RWPE2 (cell line): ENCODE measurements at regions not wholly inside any gene's neighbourhood (a gene's known extent, or its start where the extent isn't known, plus 50 kb on each side); places are given as distances from the start of the nearest gene placed in this dataset.
"Not testable (repeated sequence)": the region's sequence is repeated elsewhere in the genome, so short reads cannot be mapped to it uniquely, and the experiment has no call there.

Experiments
- ATAC-seq: fragments of 200-7000 bp; cut with Tn5 transposase; 3 replicates; pipeline ENCODE4 v1.9.1; 2021; ENCODE audit warnings: low read depth
- DNase-seq: peaks from one replicate; pipeline ENCODE4 v3.0.0-alpha.2; 2020; ENCODE audit warnings: low spot score
- H3K27ac ChIP-seq: fragments of 450-650 bp; 2 replicates; pipeline ENCODE4 v1.5.1; 2017; ENCODE audit warnings: mild to moderate bottlenecking; ENCODE audit not compliant: poor library complexity, severe bottlenecking
- H3K27me3 ChIP-seq: fragments of 250-450 bp; sonication (Bioruptor Pico); 2 replicates; pipeline ENCODE4 v1.5.1; 2021; ENCODE audit warnings: mild to moderate bottlenecking, moderate library complexity; ENCODE audit not compliant: insufficient read depth, poor library complexity, severe bottlenecking
- H3K36me3 ChIP-seq: fragments of 250-450 bp; sonication (Bioruptor Pico); 2 replicates; pipeline ENCODE4 v1.5.1; 2020; ENCODE audit warnings: low read depth, mild to moderate bottlenecking, moderate library complexity
- H3K4me1 ChIP-seq: fragments of 250-450 bp; sonication (Bioruptor Pico); 2 replicates; pipeline ENCODE4 v1.5.1; 2021; ENCODE audit warnings: mild to moderate bottlenecking, moderate library complexity; ENCODE audit not compliant: insufficient read depth, poor library complexity, severe bottlenecking
- H3K4me3 ChIP-seq: fragments of 250-450 bp; sonication (Bioruptor Pico); 2 replicates; pipeline ENCODE4 v1.5.1; 2021; ENCODE audit warnings: mild to moderate bottlenecking, moderate library complexity; ENCODE audit not compliant: severe bottlenecking
- H3K9me3 ChIP-seq: fragments of 250-450 bp; sonication (Bioruptor Pico); 2 replicates; pipeline ENCODE4 v1.5.1; 2021; ENCODE audit warnings: mild to moderate bottlenecking, moderate library complexity; ENCODE audit not compliant: severe bottlenecking
- TF ChIP-seq, protein P1 (sequence below): fragments of 450-650 bp; IDR thresholded peaks from one replicate; pipeline ENCODE4 v1.5.1; 2017; ENCODE audit warnings: mild to moderate bottlenecking, moderate library complexity; ENCODE audit not compliant: poor library complexity, severe bottlenecking

DNA sequence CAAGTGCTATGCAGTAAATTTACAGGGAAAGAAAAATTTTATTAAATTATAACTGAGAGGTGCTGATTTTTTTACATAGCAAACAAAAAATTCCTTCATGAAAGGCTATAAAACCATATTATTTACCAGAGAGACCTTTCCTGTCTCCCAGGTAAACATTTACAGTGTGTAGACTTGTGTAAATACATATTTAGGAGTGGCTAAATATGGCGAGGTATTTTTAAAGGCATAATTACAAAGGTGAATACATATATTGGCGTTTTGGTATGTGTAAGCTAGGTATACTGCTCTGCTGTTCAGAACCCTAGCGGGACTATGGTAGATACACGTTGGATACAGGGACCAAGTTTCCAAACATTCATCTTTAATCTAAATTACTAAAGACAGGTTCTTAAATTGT is 170.6 kb upstream of the MEF2C start:
- Histone ChIP-seq H3K27ac (no peak overlapping the region), H3K4me1 (no peaks in the 10 kb centered on the region), H3K36me3 (no peaks in the 10 kb centered on the region), H3K4me3 (no peak overlapping the region), H3K27me3 (peaks cover 3% of the 10 kb centered on the region), H3K9me3 (no peaks in the 10 kb centered on the region)
- ATAC-seq (no peak), DNase-seq (no peak)
- TF ChIP-seq, protein P1, sequence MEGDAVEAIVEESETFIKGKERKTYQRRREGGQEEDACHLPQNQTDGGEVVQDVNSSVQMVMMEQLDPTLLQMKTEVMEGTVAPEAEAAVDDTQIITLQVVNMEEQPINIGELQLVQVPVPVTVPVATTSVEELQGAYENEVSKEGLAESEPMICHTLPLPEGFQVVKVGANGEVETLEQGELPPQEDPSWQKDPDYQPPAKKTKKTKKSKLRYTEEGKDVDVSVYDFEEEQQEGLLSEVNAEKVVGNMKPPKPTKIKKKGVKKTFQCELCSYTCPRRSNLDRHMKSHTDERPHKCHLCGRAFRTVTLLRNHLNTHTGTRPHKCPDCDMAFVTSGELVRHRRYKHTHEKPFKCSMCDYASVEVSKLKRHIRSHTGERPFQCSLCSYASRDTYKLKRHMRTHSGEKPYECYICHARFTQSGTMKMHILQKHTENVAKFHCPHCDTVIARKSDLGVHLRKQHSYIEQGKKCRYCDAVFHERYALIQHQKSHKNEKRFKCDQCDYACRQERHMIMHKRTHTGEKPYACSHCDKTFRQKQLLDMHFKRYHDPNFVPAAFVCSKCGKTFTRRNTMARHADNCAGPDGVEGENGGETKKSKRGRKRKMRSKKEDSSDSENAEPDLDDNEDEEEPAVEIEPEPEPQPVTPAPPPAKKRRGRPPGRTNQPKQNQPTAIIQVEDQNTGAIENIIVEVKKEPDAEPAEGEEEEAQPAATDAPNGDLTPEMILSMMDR: no peak

DNA sequence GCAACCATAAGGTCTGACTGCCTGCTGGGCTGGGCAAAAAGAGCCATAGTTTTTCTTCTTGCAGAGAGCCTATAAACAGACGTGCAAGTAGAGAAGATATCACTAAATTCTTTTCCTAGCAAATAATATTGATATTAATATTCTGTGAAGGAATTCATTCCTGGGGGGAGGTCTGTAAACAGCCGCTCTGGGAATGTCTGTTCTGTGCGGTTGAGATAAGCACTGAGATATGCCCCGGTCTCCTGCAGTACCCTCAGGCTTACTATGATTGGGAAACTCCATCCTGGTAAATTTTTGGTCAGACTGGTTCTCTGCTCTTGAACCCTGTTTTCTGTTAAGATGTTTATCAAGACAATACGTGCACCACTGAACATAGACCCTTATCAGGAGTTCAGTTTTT is 167.1 kb upstream of the MEF2C start:
- H3K4me1 ChIP-seq, H3K9me3 ChIP-seq, H3K4me3 ChIP-seq, ATAC-seq, H3K27me3 ChIP-seq, H3K36me3 ChIP-seq, DNase-seq, H3K27ac ChIP-seq: not testable (repeated sequence)

DNA sequence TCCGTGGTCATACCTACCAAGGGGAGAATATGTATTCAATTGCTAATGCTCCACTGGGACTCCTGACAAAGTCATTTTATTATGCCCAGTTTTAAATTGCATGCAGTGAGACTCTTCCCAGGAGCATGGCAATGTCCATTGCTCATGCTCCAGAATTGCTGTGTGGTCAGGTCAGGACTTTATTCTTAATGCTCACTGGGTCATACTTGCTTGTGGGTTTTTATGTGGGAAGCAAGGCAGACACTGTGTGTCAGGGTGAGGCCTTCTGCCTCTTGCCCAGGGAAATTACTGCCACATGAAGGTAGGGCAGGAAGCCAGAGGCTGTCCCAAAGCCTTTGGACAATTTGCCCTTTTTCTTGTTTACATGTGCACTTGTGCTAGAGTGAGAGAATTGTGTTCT is 164.6 kb upstream of the MEF2C start:
- ATAC-seq: no peak
- Histone ChIP-seq H3K9me3 (no peaks in the 10 kb centered on the region), H3K27me3 (no peaks in the 10 kb centered on the region), H3K4me3 (no peak overlapping the region), H3K27ac (no peak overlapping the region), H3K4me1 (no peaks in the 10 kb centered on the region), H3K36me3 (no peaks in the 10 kb centered on the region)
- TF ChIP-seq, protein P1: no peak
- no peak for DNase-seq

- Histone ChIP-seq H3K9me3 (no peaks in the 10 kb centered on the region), H3K27me3 (no peaks in the 10 kb centered on the region), H3K4me1 (no peaks in the 10 kb centered on the region), H3K4me3 (no peak overlapping the region), H3K36me3 (no peaks in the 10 kb centered on the region), H3K27ac (no peak overlapping the region)
- DNase-seq (no peak), ATAC-seq (no peak)
- TF ChIP-seq, protein P1: no peak
Measured at GRCh38 chr5:89045216-89045615, 162.2 kb upstream of the MEF2C start.

- Histone ChIP-seq H3K4me3 (no peak overlapping the region), H3K27ac (no peak overlapping the region), H3K9me3 (no peaks in the 10 kb centered on the region), H3K36me3 (no peaks in the 10 kb centered on the region), H3K27me3 (no peaks in the 10 kb centered on the region), H3K4me1 (no peaks in the 10 kb centered on the region)
- TF ChIP-seq, protein P1: no peak
- DNase-seq: no peak
- ATAC-seq: no peak
Measured at GRCh38 chr5:89044674-89045200, 161.8 kb upstream of the MEF2C start.
